ENCODE measurements at regions not wholly inside any gene's neighbourhood (a gene's known extent, or its start where the extent isn't known, plus 50 kb on each side); places are given as distances from the start of the nearest gene placed in this dataset.

- TF ChIP-seq CTCF (IDR thresholded peaks at IDR 0.05) (no peak), POLR2A (IDR thresholded peaks at IDR 0.05) (no peak)
Observed at GRCh38 chr20:12566596-12566995, 442.2 kb upstream of the SPTLC3 start.
